Bronchial epithelial cell (primary cell): ENCODE measurements at regions not wholly inside any gene's neighbourhood (a gene's known extent, or its start where the extent isn't known, plus 50 kb on each side); places are given as distances from the start of the nearest gene placed in this dataset.
"Not testable (repeated sequence)": the region's sequence is repeated elsewhere in the genome, so short reads cannot be mapped to it uniquely, and the experiment has no call there.

Experiments
- DNase-seq: peaks from one replicate; pipeline ENCODE4 v3.0.0-alpha.2; 2010; ENCODE audit warnings: low read depth
- FAIRE-seq: peaks from 2 replicates; lab custom pipeline; 2011; peaks lifted over from hg19 to GRCh38; lab: Jason Lieb, UNC
- H3K27me3 ChIP-seq: 2 replicates; pipeline ENCODE4 v1.5.1; 2011; ENCODE audit warnings: low read length; ENCODE audit not compliant: control insufficient read depth, insufficient read depth
- H3K36me3 ChIP-seq: 2 replicates; pipeline ENCODE4 v1.5.1; 2011; ENCODE audit warnings: low read length; ENCODE audit not compliant: control insufficient read depth, insufficient read depth
- H3K4me3 ChIP-seq: 2 replicates; pipeline ENCODE4 v1.5.1; 2011; ENCODE audit warnings: mild to moderate bottlenecking, low read depth, low read length, control low read depth
- CTCF ChIP-seq: IDR thresholded peaks from 2 replicates; pipeline ENCODE4 v1.5.1; 2011; ENCODE audit warnings: mild to moderate bottlenecking, moderate library complexity, low read length, control low read depth, inconsistent platforms; ENCODE audit not compliant: insufficient read depth, severe bottlenecking

GRCh38 chr10:32204606-32205005 is 142.4 kb downstream of the EPC1 start:
- Histone ChIP-seq H3K27me3 (no peaks in the 10 kb centered on the region), H3K36me3 (no peaks in the 10 kb centered on the region), H3K4me3 (no peak overlapping the region)
- FAIRE-seq (no peak), DNase-seq (no peak)
- TF ChIP-seq CTCF, result no peak

- no peak for FAIRE-seq
- no peak for TF ChIP-seq CTCF
- DNase-seq, result no peak
- H3K4me3 ChIP-seq, result no peak overlapping the region
- H3K36me3 ChIP-seq, result no peaks in the 10 kb centered on the region
- H3K27me3 ChIP-seq, result no peaks in the 10 kb centered on the region
Measured at GRCh38 chr10:32199714-32200394, 143.6 kb upstream of the KIF5B start.

- H3K27me3 ChIP-seq, result no peaks in the 10 kb centered on the region
- DNase-seq (no peak), FAIRE-seq (no peak)
- H3K4me3 ChIP-seq, result no peak overlapping the region
- H3K36me3 ChIP-seq, result no peaks in the 10 kb centered on the region
- no peak for TF ChIP-seq CTCF
Measured at GRCh38 chr10:32197423-32197822, 141.2 kb upstream of the KIF5B start.

GRCh38 chr10:32190890-32191491 is 134.8 kb upstream of the KIF5B start:
- DNase-seq, result peak; percentile 43
- H3K4me3 ChIP-seq, result no peak overlapping the region
- no peaks in the 10 kb centered on the region for H3K36me3 ChIP-seq
- TF ChIP-seq CTCF, result peak; percentile 47
- no peak for FAIRE-seq
- H3K27me3 ChIP-seq, result no peaks in the 10 kb centered on the region

GRCh38 chr10:32189400-32190084 is 133.3 kb upstream of the KIF5B start:
- no peak for FAIRE-seq
- Histone ChIP-seq H3K4me3 (no peak overlapping the region), H3K36me3 (no peaks in the 10 kb centered on the region), H3K27me3 (no peaks in the 10 kb centered on the region)
- TF ChIP-seq CTCF, result peak; percentile 3
- DNase-seq, result peak; percentile 20

- H3K4me3 ChIP-seq, H3K27me3 ChIP-seq, DNase-seq, FAIRE-seq, H3K36me3 ChIP-seq: not testable (repeated sequence)
Measured at GRCh38 chr10:32188601-32189000, 132.4 kb upstream of the KIF5B start.
